Sigmoid colon (tissue), 4 donors: ENCODE measurements at regions not wholly inside any gene's neighbourhood (a gene's known extent, or its start where the extent isn't known, plus 50 kb on each side); places are given as distances from the start of the nearest gene placed in this dataset.

Experiments
- EP300 ChIP-seq, 4 donors: sonication (generic); formaldehyde crosslinking; IDR thresholded peaks; one replicate each; pipeline ENCODE4 v1.6.1; 2017; ENCODE audit warnings: antibody characterized with exemption in 4 of 4
- POLR2A ChIP-seq, 2 donors: fragments of 450-650 bp; IDR thresholded peaks; one replicate each; pipeline ENCODE4 v1.6.1; 2016; ENCODE audit warnings: antibody characterized with exemption in 2 of 2, mild to moderate bottlenecking in 2 of 2, moderate library complexity in 2 of 2
- POLR2AphosphoS5 ChIP-seq, 4 donors: sonication (generic); formaldehyde crosslinking; IDR thresholded peaks; one replicate each; pipeline ENCODE4 v1.6.1; 2017; ENCODE audit warnings: antibody characterized with exemption in 4 of 4
- TF ChIP-seq, protein P1 (sequence below), 4 experiments: fragments of 450-650 bp in 3 of 4; fragments of 200-600 bp in 1 of 4; IDR thresholded peaks; one replicate each; pipeline ENCODE4 v1.5.1; 2016 to 2019; ENCODE audit warnings: antibody characterized with exemption in 4 of 4, mild to moderate bottlenecking in 3 of 4, moderate library complexity in 2 of 4

DNA sequence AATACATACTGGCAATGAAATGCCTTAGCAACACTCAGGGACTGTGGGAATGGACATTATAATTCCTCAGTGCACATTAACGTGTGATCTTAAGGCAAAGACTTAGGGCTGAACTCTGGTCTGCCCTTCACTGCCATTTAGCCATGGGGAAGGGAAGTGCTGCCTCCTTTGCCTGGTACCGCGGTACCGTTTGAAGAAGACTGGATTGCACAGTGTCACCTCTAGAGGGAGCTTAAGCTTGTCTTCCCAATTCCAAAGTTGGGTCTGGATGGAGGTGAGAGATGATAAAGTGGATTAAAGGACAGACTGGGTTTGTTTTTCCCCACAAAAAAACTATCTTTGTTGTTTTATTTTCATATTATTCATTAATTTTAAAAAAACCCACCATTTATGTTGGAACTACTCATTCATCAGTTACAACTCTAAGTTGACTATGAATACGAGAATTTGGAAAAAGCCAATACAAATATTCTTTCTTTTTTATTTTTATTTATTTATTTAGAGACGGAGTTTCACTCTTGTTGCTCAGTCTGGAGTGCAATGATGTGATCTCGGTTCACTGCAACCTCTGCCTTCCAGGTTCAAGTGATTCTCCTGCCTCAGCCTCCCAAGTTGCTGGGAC is 60.0 kb upstream of the SYN2 start:
- TF ChIP-seq, protein P1, sequence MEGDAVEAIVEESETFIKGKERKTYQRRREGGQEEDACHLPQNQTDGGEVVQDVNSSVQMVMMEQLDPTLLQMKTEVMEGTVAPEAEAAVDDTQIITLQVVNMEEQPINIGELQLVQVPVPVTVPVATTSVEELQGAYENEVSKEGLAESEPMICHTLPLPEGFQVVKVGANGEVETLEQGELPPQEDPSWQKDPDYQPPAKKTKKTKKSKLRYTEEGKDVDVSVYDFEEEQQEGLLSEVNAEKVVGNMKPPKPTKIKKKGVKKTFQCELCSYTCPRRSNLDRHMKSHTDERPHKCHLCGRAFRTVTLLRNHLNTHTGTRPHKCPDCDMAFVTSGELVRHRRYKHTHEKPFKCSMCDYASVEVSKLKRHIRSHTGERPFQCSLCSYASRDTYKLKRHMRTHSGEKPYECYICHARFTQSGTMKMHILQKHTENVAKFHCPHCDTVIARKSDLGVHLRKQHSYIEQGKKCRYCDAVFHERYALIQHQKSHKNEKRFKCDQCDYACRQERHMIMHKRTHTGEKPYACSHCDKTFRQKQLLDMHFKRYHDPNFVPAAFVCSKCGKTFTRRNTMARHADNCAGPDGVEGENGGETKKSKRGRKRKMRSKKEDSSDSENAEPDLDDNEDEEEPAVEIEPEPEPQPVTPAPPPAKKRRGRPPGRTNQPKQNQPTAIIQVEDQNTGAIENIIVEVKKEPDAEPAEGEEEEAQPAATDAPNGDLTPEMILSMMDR (IDR thresholded peaks at IDR 0.05): peak in 3 of 4 experiments; percentile 24 to 39 (median 33)
- TF ChIP-seq POLR2A (IDR thresholded peaks at IDR 0.05) (no peak), EP300 (IDR thresholded peaks at IDR 0.05) (no peak), POLR2AphosphoS5 (IDR thresholded peaks at IDR 0.05) (no peak)
